ENCODE measurements at regions not wholly inside any gene's neighbourhood (a gene's known extent, or its start where the extent isn't known, plus 50 kb on each side); places are given as distances from the start of the nearest gene placed in this dataset.

- H3K79me2 ChIP-seq (ENCODE audit: control insufficient read depth in 1 of 2, insufficient read depth in 2 of 2, low read length in 2 of 2): no peaks in the 10 kb centered on the region
- H3K23me2 ChIP-seq (ENCODE audit: low read depth, low read length): peaks cover 2% of the 10 kb centered on the region; the same call in 1 of the 2 replicates
- no peak for FAIRE-seq
- no peak overlapping the region for H2BK15ac ChIP-seq (ENCODE audit: low read length)
- WGBS, 2 experiments (ENCODE audit: extremely low coverage in 1 of 2, insufficient coverage in 1 of 2, insufficient read length in 1 of 2, insufficient replicate concordance in 2 of 2, low coverage in 1 of 2, low lambda C conversion rate in 2 of 2, missing lambda C conversion rate in 1 of 2): 83% methylated on average over 17 of the region's 17 CpGs; no CpG with 5 or more reads in 1 of the 2 experiments
- no peak overlapping the region for H2BK5ac ChIP-seq (ENCODE audit: low read depth, low read length)
- no peak overlapping the region for H2BK20ac ChIP-seq (ENCODE audit: low read length)
- ChIA-PET CTCF (ENCODE audit: partially characterized antibody) (interaction anchor here (0.9 to 1.6 kb wide), 5 partner anchors 32 to 45 kb away, joined by 3 to 6 read pairs (median 3); no protein-coding TSS in a partner anchor), POLR2A (ENCODE audit: partially characterized antibody) (no interaction called here)
- H3K56ac ChIP-seq (replicated peaks; ENCODE audit: insufficient read length, low read depth, low read length): no peak overlapping the region
- no peak overlapping the region for H3K4me3 ChIP-seq (ENCODE audit: extremely low read depth in 1 of 4, insufficient read depth in 2 of 4, low read depth in 3 of 4, low read length in 4 of 4)
- peaks cover 28 to 64% of the 10 kb centered on the region in 2 experiments for H3K9me3 ChIP-seq (ENCODE audit: insufficient read depth in 2 of 2, low read depth in 1 of 2, low read length in 1 of 2)
- no peaks in the 10 kb centered on the region for H3K36me3 ChIP-seq (ENCODE audit: control insufficient read depth in 2 of 4, insufficient read depth in 4 of 4, low read length in 3 of 4)
- no peak overlapping the region for H2BK12ac ChIP-seq (ENCODE audit: low read depth, low read length)
- H3K79me1 ChIP-seq (ENCODE audit: low read depth, low read length): no peaks in the 10 kb centered on the region
- no peak overlapping the region for H2BK120ac ChIP-seq (replicated peaks; ENCODE audit: low read depth, low read length)
- no peaks in the 10 kb centered on the region for H4K20me1 ChIP-seq (replicated peaks in 1 of 2; ENCODE audit: control insufficient read depth in 1 of 2, insufficient read depth in 2 of 2, low read length in 2 of 2)
- H4K8ac ChIP-seq (ENCODE audit: extremely low read depth, insufficient read depth, low read length): peak overlapping the region; percentile 17; the same call in 1 of the 2 replicates
- H2AFZ ChIP-seq (ENCODE audit: low read length): no peak overlapping the region
- H3K4me2 ChIP-seq (ENCODE audit: insufficient read depth in 1 of 2, low read depth in 2 of 2, low read length in 2 of 2): no peak overlapping the region
- H3K18ac ChIP-seq (ENCODE audit: extremely low read depth, low read length): no peak overlapping the region
- no peak for DNase-seq (ENCODE audit: low read depth in 1 of 2, low spot score in 2 of 2)
- H3K14ac ChIP-seq (ENCODE audit: insufficient read length): no peak overlapping the region
- H3K9ac ChIP-seq (replicated peaks in 1 of 4; ENCODE audit: extremely low read depth in 1 of 4, low read depth in 3 of 4, low read length in 3 of 4): no peak overlapping the region
- H4K5ac ChIP-seq (ENCODE audit: insufficient read length, low read depth, low read length): no peak overlapping the region
- H4K91ac ChIP-seq (replicated peaks; ENCODE audit: insufficient read length, low read length): no peak overlapping the region
- H3K27ac ChIP-seq (ENCODE audit: low read depth, low read length): no peak overlapping the region
- no peak overlapping the region for H2AK5ac ChIP-seq (ENCODE audit: low read depth, low read length)
- no peaks in the 10 kb centered on the region for H3K27me3 ChIP-seq (replicated peaks in 1 of 4; ENCODE audit: control insufficient read depth in 3 of 4, extremely low read depth in 1 of 4, insufficient read depth in 3 of 4, low read length in 3 of 4)
- TF ChIP-seq CEBPB (IDR thresholded peaks at IDR 0.05; ENCODE audit: low read depth, low read length) (no peak), JUN (IDR thresholded peaks at IDR 0.05; ENCODE audit: low read depth, low read length) (no peak), KDM5A (IDR thresholded peaks at IDR 0.05; ENCODE audit: low read length) (no peak), ASH2L (IDR thresholded peaks at IDR 0.05; ENCODE audit: low read length) (no peak), RNF2 (IDR thresholded peaks at IDR 0.05; ENCODE audit: borderline replicate concordance, low read depth, low read length, missing control alignments, poor library complexity, severe bottlenecking) (no peak), EP300 (IDR thresholded peaks at IDR 0.05; ENCODE audit: borderline replicate concordance in 1 of 2, low read depth in 2 of 2, low read length in 2 of 2) (no peak), EZH2 (IDR thresholded peaks at IDR 0.05; ENCODE audit: low read depth, low read length, severe bottlenecking) (no peak), BACH1 (IDR thresholded peaks at IDR 0.05; ENCODE audit: low read length) (no peak), KDM4A (IDR thresholded peaks at IDR 0.05; ENCODE audit: low read depth, low read length, severe bottlenecking) (no peak), SP2 (IDR thresholded peaks at IDR 0.05; ENCODE audit: low read length) (no peak), CHD2 (IDR thresholded peaks at IDR 0.05; ENCODE audit: low read length) (no peak), SIRT6 (IDR thresholded peaks at IDR 0.05; ENCODE audit: low read length) (no peak), NANOG (IDR thresholded peaks at IDR 0.05; ENCODE audit: insufficient read depth, low read depth, low read length, poor library complexity, severe bottlenecking) (no peak)
- no peak overlapping the region for H3K4ac ChIP-seq (replicated peaks; ENCODE audit: insufficient read length, low read depth, low read length)
- H3K23ac ChIP-seq (ENCODE audit: insufficient read length): no peak overlapping the region
- no peaks in the 10 kb centered on the region; a peak in 1 of 7 replicates for H3K4me1 ChIP-seq (replicated peaks in 1 of 4; ENCODE audit: control insufficient read depth in 3 of 4, insufficient read depth in 4 of 4, low read length in 3 of 4)
Measured at GRCh38 chr5:178793696-178794095, 63.2 kb upstream of the ZNF354A start.

Data from H1 (cell line).